K562 (cell line): ENCODE measurements at regions not wholly inside any gene's neighbourhood (a gene's known extent, or its start where the extent isn't known, plus 50 kb on each side); places are given as distances from the start of the nearest gene placed in this dataset.

Experiments used
- ATAC-seq: fragments of 200-7000 bp; cut with Tn5 transposase; 3 replicates; pipeline ENCODE4 v1.9.1; 2020; ENCODE audit warnings: moderate library complexity
- BruUV-seq: library from RNA; stranded (reverse); fragments of 400-500 nt; replicated peaks from 2 replicates; lab custom pipeline; 2021; lab: Mats Ljungman, UMichigan
- CTCF ChIA-PET: fragments of 300-600 bp; formaldehyde crosslinking; extraction: SDS; loops from one replicate; lab custom pipeline; 2021; ENCODE audit warnings: low intra/inter-chr PET ratio; lab: Yijun Ruan, JAX
- POLR2A ChIA-PET: fragments of 300-600, 350-650 bp; sonication (Branson Sonifier 250); formaldehyde crosslinking; extraction: SDS; loops from one replicate; lab custom pipeline; 2021; ENCODE audit warnings: antibody characterized with exemption, inconsistent platforms; lab: Yijun Ruan, JAX
- DNase-seq, 4 experiments: peaks; one replicate each; pipeline versions ENCODE4 v3.0.0 to v3.0.0-alpha.2; 2011 to 2018; ENCODE audit warnings: low spot score in 3 of 4, mixed read lengths in 3 of 4; ENCODE audit errors: extremely low read depth in 1 of 4
- FAIRE-seq: peaks from 2 replicates; lab custom pipeline; 2011; peaks lifted over from hg19 to GRCh38; lab: Jason Lieb, UNC
- H2AFZ ChIP-seq: 2 replicates; pipeline ENCODE4 v1.6.0; 2011; ENCODE audit warnings: low read depth, low read length, control low read depth, inconsistent platforms
- H3K27ac ChIP-seq: fragments of 200-600 bp; 3 replicates; pipeline ENCODE4 v1.8.0; 2011; ENCODE audit warnings: low read depth, mild to moderate bottlenecking, control low read depth, inconsistent platforms, low read length, moderate library complexity, mixed read lengths; ENCODE audit errors: extremely low read depth
- H3K27me3 ChIP-seq, 2 experiments: fragments of 300-600 bp in 1 of 2; 2 replicates in 1 of 2; 3 replicates in 1 of 2; pipeline versions ENCODE4 v1.6.0 to v1.8.0; 2011; ENCODE audit warnings: inconsistent platforms in 2 of 2, low read length in 2 of 2, mild to moderate bottlenecking in 1 of 2, mixed read lengths in 1 of 2, moderate library complexity in 1 of 2; ENCODE audit not compliant: control insufficient read depth in 2 of 2, insufficient read depth in 2 of 2
- H3K36me3 ChIP-seq: fragments of 300-600 bp; 3 replicates; pipeline ENCODE4 v1.8.0; 2011; ENCODE audit warnings: mild to moderate bottlenecking, low read length, inconsistent platforms; ENCODE audit not compliant: control insufficient read depth, insufficient read depth
- H3K4me1 ChIP-seq, 2 experiments: fragments of 200-600 bp in 1 of 2; replicated peaks in 1 of 2; 2 replicates in 1 of 2; 3 replicates in 1 of 2; pipeline versions ENCODE4 v1.5.1 to v1.8.0; 2011; ENCODE audit warnings: inconsistent platforms in 2 of 2, low read length in 2 of 2, mild to moderate bottlenecking in 1 of 2, mixed read lengths in 1 of 2, moderate library complexity in 1 of 2; ENCODE audit not compliant: control insufficient read depth in 2 of 2, insufficient read depth in 2 of 2
- H3K4me2 ChIP-seq: 2 replicates; pipeline ENCODE4 v1.6.1; 2011; ENCODE audit warnings: low read length, control low read depth, inconsistent platforms, mixed read lengths; ENCODE audit not compliant: insufficient read depth
- H3K4me3 ChIP-seq: fragments of 200-600 bp; sonication (generic), shearing (Covaris generic); 2 replicates; pipeline ENCODE4 v1.5.1; 2016; ENCODE audit warnings: control low read depth, inconsistent platforms
- H3K79me2 ChIP-seq: fragments of 200-600 bp; 3 replicates; pipeline ENCODE4 v1.8.0; 2011; ENCODE audit warnings: low read length, inconsistent platforms; ENCODE audit not compliant: control insufficient read depth, insufficient read depth
- H3K9ac ChIP-seq, 2 experiments: 2 replicates each; pipeline versions ENCODE4 v1.6.0 to v1.6.1; 2011; ENCODE audit warnings: low read depth in 2 of 2, low read length in 2 of 2, control low read depth in 1 of 2, inconsistent platforms in 1 of 2, mild to moderate bottlenecking in 1 of 2, mixed read lengths in 1 of 2; ENCODE audit not compliant: insufficient read depth in 1 of 2
- H3K9me1 ChIP-seq: one replicate; pipeline ENCODE4 v1.6.0; 2011; ENCODE audit warnings: inconsistent platforms, mild to moderate bottlenecking, low read length, moderate library complexity; ENCODE audit not compliant: control insufficient read depth, insufficient read depth
- H3K9me3 ChIP-seq: replicated peaks from 2 replicates; pipeline ENCODE4 v1.5.1; 2011; ENCODE audit warnings: low read depth, low read length, inconsistent platforms; ENCODE audit not compliant: control insufficient read depth, insufficient read depth
- H4K20me1 ChIP-seq: replicated peaks from 2 replicates; pipeline ENCODE4 v1.6.1; 2011; ENCODE audit warnings: low read length, inconsistent platforms, mixed read lengths; ENCODE audit not compliant: control insufficient read depth, insufficient read depth
- CBX2 ChIP-seq: fragments of 200-600 bp; sonication (generic); IDR thresholded peaks from one replicate; pipeline ENCODE4 v1.6.1; 2012; ENCODE audit warnings: mild to moderate bottlenecking, low read length, inconsistent platforms; ENCODE audit not compliant: insufficient read depth, poor library complexity, severe bottlenecking
- CTBP1 ChIP-seq: fragments of 450-650 bp; IDR thresholded peaks from 2 replicates; pipeline ENCODE4 v1.6.1; 2016; ENCODE audit warnings: borderline replicate concordance
- EHMT2 ChIP-seq: fragments of 450-650 bp; IDR thresholded peaks from 2 replicates; pipeline ENCODE4 v1.6.1; 2018; ENCODE audit warnings: antibody characterized with exemption
- FOXK1 ChIP-seq: sonication (generic); formaldehyde crosslinking; IDR thresholded peaks from 2 replicates; pipeline ENCODE4 v1.8.0; 2022; ENCODE audit warnings: missing genetic modification reagents, mild to moderate bottlenecking, borderline replicate concordance
- HMGN3 ChIP-seq: IDR thresholded peaks from 2 replicates; pipeline ENCODE4 v1.6.1; 2011; ENCODE audit warnings: borderline replicate concordance, low read depth, mild to moderate bottlenecking, mixed read lengths, low read length; ENCODE audit not compliant: insufficient read length; ENCODE audit errors: extremely low read depth
- MEF2A ChIP-seq: IDR thresholded peaks from 2 replicates; pipeline ENCODE4 v1.6.1; 2011; ENCODE audit warnings: low read depth, mild to moderate bottlenecking, low read length, moderate library complexity; ENCODE audit not compliant: control insufficient read depth
- NR2C1 ChIP-seq, 2 experiments: fragments of 450-650 bp; IDR thresholded peaks; 2 replicates each; pipeline ENCODE4 v1.6.1; 2017; ENCODE audit warnings: mild to moderate bottlenecking in 2 of 2, antibody characterized with exemption in 1 of 2, inconsistent platforms in 1 of 2, missing compliant biosample characterization in 1 of 2, missing genetic modification characterization in 1 of 2
- OTX1 ChIP-seq: fragments of 450-650 bp; formaldehyde crosslinking; IDR thresholded peaks from 2 replicates; pipeline ENCODE4 v1.4.0; 2022; ENCODE audit warnings: mild to moderate bottlenecking
- ZNF764 ChIP-seq: fragments of 250-450 bp; sonication (Bioruptor Pico); IDR thresholded peaks from 2 replicates; pipeline ENCODE4 v1.4.0; 2020; ENCODE audit warnings: low read depth, mild to moderate bottlenecking, moderate library complexity
- ZNF79 ChIP-seq: fragments of 250-450 bp; sonication (Bioruptor Pico); IDR thresholded peaks from 2 replicates; pipeline ENCODE4 v1.4.0; 2020; ENCODE audit warnings: low read depth, mild to moderate bottlenecking, moderate library complexity
- WGBS: fragments of 100-300 bp; shearing (Covaris generic); methylation state at CpG from one replicate; pipeline ENCODE4 v1.1.6; 2016; ENCODE audit warnings: low coverage, mixed read lengths; ENCODE audit not compliant: insufficient coverage; ENCODE audit errors: missing lambda C conversion rate; 5-methylcytosine and 5-hydroxymethylcytosine counted together
- in situ Hi-C: fragments of 300-500 bp; cut with MboI; formaldehyde crosslinking; loops from 4 replicates; pipeline ENCODE4 v1.15.0; 2018; ENCODE audit warnings: inconsistent platforms, mixed read lengths
- intact Hi-C: fragments of 100-400 bp; cut with micrococcal nuclease; formaldehyde crosslinking; loops from 2 replicates; pipeline ENCODE4 v1.14.2; 2022

- DNase-seq (no peak), ATAC-seq (no peak), FAIRE-seq (no peak)
- in situ Hi-C loops (no loop called here), intact Hi-C loops (no loop called here)
- Histone ChIP-seq H3K9me3 (no peaks in the 10 kb centered on the region), H3K4me1 (no peaks in the 10 kb centered on the region), H3K27ac (no peak overlapping the region), H3K9me1 (no peaks in the 10 kb centered on the region), H3K79me2 (no peaks in the 10 kb centered on the region), H4K20me1 (no peaks in the 10 kb centered on the region), H2AFZ (no peak overlapping the region), H3K4me3 (no peak overlapping the region), H3K9ac (no peak overlapping the region), H3K4me2 (no peak overlapping the region), H3K27me3 (no peaks in the 10 kb centered on the region), H3K36me3 (no peaks in the 10 kb centered on the region)
- ChIA-PET POLR2A (no interaction called here), CTCF (no interaction called here)
- TF ChIP-seq EHMT2: no peak
- TF ChIP-seq NR2C1 (IDR thresholded peaks at IDR 0.05): no peak
- TF ChIP-seq NR2C1 (tag; IDR thresholded peaks at IDR 0.05): no peak
- TF ChIP-seq CBX2: no peak
- TF ChIP-seq HMGN3: no peak
- TF ChIP-seq ZNF79 (CRISPR knock-in tag): no peak
- TF ChIP-seq ZNF764 (CRISPR knock-in tag): no peak
- TF ChIP-seq MEF2A: no peak
- no peak for TF ChIP-seq CTBP1
- TF ChIP-seq FOXK1 (CRISPR knock-in tag): no peak
- no peak for TF ChIP-seq OTX1 (CRISPR knock-in tag)
- WGBS: 0% methylated on average over 2 of the region's 3 CpGs
- BruUV-seq: no TSS peak
Observed at GRCh38 chr14:82230748-82231147, 697.1 kb upstream of the SEL1L start.
